Mononuclear cell (primary cell): ENCODE measurements at regions not wholly inside any gene's neighbourhood (a gene's known extent, or its start where the extent isn't known, plus 50 kb on each side); places are given as distances from the start of the nearest gene placed in this dataset.
"Not testable (repeated sequence)": the region's sequence is repeated elsewhere in the genome, so short reads cannot be mapped to it uniquely, and the experiment has no call there.

Experiments
- H3K27me3 ChIP-seq: 2 replicates; pipeline ENCODE4 v1.6.0; 2011; ENCODE audit warnings: low read length, control low read depth; ENCODE audit not compliant: insufficient read depth
- H3K4me1 ChIP-seq: 2 replicates; pipeline ENCODE4 v1.5.1; 2011; ENCODE audit warnings: mild to moderate bottlenecking, low read length, control low read depth; ENCODE audit not compliant: insufficient read depth
- H3K4me3 ChIP-seq: 2 replicates; pipeline ENCODE4 v1.5.1; 2011; ENCODE audit warnings: mild to moderate bottlenecking, low read length, moderate library complexity
- H3K9me3 ChIP-seq: 2 replicates; pipeline ENCODE4 v1.5.1; 2011; ENCODE audit warnings: low read depth, mild to moderate bottlenecking, control low read depth, low read length

DNA sequence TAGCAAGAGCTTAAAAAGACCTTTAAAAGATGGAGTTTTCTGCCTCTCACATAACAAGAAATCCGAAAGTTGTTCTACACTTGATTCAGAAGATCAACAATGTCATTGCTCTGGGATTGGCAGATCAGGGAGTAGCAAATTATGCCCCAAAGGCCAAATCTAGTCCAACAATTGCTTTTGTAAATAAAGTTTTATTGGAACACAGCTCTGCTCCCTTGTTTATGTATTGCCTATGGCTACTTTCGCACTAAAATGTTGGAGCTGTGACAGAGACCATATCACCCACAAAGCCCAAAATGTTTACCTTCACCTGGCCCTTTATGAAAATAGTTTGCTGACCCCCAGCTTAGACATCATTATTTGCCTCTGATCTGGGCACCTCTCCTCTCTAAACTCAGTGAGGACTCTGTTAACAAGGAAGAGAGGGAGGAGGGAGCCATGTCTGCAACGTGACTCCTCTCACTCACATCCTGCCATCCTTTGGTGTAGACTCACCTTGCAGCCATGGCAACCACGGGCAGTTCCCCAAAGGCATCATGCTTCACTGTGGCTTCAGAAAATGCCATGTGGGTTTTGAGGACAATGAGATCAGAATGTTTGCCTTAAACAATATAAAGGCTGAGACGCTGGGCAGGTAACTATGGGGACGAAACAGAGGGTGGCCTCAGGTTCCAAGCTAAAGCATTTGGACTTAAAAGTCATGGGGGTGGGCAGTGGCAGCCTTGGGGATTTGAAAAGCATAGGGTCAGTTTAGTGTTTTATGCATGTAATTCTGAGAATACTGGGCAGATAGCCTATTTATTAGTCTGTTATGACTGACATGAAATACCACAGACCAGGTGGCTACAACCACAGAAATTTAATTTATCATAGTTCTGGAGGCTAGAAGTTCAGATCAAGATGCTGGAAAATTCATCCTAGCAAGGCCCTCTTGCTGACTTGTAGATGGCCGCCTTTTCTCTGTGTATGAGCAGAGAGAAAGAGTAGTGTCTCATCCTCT, 149.7 kb upstream of the TNFAIP3 start:
- Histone ChIP-seq H3K9me3 (no peaks in the 10 kb centered on the region), H3K4me3 (no peak overlapping the region), H3K27me3 (no peaks in the 10 kb centered on the region), H3K4me1 (peaks cover 40% of the 10 kb centered on the region)

DNA sequence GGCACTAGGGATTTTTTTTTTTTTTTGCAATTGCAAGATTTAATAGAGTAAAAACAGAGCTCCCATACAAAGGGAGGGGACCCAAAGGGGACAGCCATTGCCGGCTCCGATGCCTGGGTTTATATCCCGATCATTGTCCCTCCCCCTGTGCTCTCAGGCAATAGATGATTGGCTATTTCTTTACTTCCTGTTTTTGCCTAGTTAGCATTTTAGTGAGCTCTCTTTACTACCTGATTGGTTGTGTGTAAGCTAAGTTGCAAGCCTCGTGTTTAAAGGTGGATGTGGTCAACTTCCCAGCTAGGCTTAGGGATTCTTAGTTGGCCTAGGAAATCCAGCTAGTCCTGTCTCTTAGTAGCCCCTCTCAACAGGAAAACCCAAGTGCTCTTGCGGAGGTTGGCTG, 148.2 kb upstream of the TNFAIP3 start:
- H3K4me1 ChIP-seq, result peaks cover 51% of the 10 kb centered on the region
- H3K4me3 ChIP-seq, H3K27me3 ChIP-seq, H3K9me3 ChIP-seq: not testable (repeated sequence)

DNA sequence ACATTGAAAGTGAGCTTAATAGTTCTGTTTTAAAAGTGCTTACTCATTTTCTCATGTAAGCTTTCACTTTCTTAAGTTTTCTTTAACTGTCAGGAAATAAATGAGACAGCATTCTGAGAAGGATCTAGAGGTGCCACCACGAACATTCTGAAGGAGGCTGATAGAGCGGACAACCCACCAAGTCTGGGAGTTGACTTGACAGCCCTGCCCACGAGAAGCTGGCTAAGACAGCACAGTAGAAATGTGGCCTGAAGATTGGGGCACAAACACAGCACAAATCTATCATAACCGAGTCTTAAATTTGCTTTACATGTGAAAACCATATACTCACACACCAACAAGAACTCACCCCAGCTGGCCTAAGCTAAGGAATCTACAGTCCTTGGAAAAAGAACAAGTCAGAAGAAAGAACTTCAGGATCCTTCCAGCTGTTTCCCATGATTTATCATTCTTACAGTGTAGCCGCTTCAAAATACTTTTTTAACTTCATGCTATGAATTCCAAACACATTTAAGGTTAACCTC, 144.2 kb upstream of the TNFAIP3 start:
- Histone ChIP-seq H3K4me1 (peaks cover 46% of the 10 kb centered on the region), H3K9me3 (no peaks in the 10 kb centered on the region), H3K27me3 (no peaks in the 10 kb centered on the region), H3K4me3 (no peak overlapping the region)

DNA sequence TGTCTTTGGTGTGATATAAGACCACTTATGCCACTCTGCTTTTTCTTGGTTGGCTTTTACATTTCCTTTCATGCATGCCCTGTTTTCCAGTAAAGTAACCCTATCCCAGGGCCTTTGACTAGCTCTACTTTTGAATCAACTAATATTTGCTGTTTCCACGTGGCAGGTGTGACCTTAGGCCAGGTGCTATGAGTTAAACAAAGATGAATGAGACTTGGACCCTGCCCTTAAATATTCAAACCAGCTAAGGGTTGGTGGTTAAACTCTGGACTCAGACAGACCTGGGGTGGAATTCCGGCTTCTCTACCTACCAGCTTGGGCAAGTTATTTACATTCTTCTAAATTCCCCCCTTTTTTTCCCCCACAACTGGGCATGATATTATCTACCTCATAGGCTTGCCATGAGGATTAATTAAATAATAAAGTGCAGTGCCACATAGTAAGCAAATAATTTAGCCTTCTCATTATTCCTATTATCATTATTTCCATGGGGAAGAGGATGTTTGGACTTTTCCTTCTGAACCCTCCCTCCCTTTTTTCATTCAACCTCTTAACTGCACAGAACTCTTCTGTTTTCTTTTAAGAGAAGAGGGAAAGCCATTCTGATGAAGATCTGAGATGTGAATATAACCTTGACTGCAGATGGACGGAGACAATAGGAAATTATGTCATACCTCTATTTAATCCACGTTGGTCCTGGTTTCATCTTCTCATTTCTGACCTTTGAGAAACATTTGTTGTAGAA, 143.6 kb upstream of the TNFAIP3 start:
- Histone ChIP-seq H3K9me3 (no peaks in the 10 kb centered on the region), H3K27me3 (no peaks in the 10 kb centered on the region), H3K4me3 (no peak overlapping the region), H3K4me1 (peaks cover 47% of the 10 kb centered on the region)

DNA sequence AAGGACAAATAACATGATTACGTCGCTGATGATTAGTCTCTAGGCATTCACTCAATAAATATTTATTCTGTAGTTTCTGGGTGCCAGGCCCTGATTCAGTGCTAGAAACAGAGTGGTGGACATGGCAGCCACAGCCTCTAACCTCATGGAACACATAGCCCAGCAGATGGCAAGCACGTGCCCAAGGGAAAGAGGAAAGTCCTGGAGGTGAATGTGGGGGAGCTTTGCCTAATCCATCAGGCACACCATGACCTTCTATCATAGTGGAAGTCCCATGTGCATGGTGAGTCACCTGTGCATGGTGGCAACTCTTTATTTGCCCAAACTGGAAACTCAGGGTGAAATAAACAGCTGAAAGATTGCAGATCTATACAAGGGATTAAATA, 143.0 kb upstream of the TNFAIP3 start:
- Histone ChIP-seq H3K4me1 (peaks cover 53% of the 10 kb centered on the region), H3K27me3 (no peaks in the 10 kb centered on the region), H3K4me3 (no peak overlapping the region), H3K9me3 (no peaks in the 10 kb centered on the region)

DNA sequence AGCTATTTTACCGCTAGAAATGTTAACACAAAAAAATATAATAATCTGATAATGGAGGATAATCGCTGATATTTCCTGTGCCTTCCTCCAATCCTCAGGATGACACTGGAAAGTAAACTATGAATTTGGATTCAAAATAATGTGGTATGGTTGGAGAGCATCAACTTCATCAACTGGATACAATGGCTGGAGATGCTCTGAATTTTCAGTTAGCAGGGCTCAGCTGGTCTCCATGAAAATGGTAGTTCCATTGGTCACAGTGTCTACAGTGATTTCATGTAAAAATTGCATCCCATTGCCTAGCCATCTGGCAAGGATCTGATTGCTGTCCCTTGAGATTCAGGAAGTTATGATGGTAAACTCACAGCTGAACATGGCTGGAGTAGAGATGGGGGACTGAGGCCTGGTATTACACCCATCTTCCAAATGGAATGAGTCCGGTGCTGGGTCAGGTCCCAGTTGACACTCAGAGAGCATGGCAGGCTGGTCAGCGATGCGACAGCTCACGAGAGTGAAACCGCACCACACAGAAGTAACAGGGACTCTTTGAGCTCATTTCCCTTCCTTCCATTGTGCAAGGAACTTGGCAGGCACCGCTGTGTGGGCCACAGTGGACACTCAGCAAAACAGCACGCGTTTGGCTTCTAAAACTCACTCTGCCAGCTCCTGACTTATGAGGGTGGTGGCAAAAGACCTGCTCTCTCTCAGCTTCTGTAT, 142.4 kb upstream of the TNFAIP3 start:
- Histone ChIP-seq H3K4me1 (peaks cover 58% of the 10 kb centered on the region), H3K27me3 (no peaks in the 10 kb centered on the region), H3K9me3 (no peaks in the 10 kb centered on the region), H3K4me3 (no peak overlapping the region)

DNA sequence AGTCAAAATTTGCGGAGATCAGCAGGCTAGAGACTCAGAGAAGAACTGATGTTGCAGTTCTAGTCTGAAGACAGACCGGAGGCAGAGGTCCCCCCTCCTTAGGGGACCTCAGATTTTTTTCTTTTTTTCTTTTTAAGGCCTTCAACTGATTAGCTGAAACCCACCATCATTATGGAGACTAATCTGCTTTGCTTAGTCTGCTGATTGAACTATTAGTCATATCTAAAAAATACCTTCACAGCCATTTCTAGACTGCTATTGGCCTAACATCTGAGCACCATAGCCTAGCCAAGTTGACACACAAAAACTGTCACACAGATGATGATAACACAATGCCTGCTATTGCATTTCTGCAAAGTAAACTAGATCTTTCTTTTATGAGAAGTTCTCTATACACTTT, 141.1 kb upstream of the TNFAIP3 start:
- no peak overlapping the region for H3K4me3 ChIP-seq
- H3K27me3 ChIP-seq, result no peaks in the 10 kb centered on the region
- H3K9me3 ChIP-seq, result no peaks in the 10 kb centered on the region
- H3K4me1 ChIP-seq, result peaks cover 57% of the 10 kb centered on the region

DNA sequence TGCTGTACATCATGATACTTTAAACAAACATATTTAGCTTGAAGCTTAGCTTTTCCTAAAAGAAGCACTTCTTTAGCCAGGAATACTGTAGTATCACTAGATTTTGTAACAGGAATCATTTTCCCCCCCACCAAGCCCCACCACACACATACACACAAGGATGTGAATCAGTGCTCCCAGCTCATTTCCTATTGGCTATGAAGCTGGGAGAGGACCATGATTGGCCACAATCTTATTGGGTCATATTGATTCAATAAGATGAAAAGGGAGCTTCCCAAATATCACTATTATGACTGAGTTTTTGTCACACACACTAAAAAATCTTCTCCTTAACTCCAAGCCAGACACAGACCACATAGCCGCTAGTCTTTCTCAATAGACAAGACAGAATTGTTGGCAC, 140.5 kb upstream of the TNFAIP3 start:
- Histone ChIP-seq H3K4me3 (no peak overlapping the region), H3K9me3 (no peaks in the 10 kb centered on the region), H3K27me3 (no peaks in the 10 kb centered on the region), H3K4me1 (peaks cover 59% of the 10 kb centered on the region)

DNA sequence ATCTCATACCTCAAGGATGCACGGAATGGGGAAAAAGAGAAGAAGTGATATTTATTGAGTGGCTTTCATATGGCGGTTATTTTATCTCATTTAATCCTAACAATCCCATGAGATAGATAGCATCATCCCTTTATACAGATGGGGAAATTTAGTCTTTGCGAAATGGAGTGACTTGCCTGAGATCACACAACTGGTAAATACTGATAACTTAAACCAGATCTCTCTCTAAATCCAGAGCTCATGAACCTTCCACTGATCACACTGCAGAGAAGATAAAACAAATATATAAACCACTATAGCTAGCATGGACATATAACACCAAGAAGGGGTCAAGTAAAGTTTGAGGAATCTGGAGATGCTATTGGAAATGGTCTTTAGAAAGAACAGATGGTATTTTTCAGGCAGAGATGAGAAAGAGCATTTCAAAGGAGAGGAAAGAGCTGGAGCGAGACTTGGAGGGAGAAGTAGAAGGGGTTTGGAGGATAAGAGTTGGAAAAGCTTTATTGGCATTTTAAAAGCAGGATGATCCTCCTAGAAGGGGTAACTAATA, 139.8 kb upstream of the TNFAIP3 start:
- H3K9me3 ChIP-seq, result no peaks in the 10 kb centered on the region
- no peak overlapping the region for H3K4me3 ChIP-seq
- peaks cover 60% of the 10 kb centered on the region for H3K4me1 ChIP-seq
- no peaks in the 10 kb centered on the region for H3K27me3 ChIP-seq

DNA sequence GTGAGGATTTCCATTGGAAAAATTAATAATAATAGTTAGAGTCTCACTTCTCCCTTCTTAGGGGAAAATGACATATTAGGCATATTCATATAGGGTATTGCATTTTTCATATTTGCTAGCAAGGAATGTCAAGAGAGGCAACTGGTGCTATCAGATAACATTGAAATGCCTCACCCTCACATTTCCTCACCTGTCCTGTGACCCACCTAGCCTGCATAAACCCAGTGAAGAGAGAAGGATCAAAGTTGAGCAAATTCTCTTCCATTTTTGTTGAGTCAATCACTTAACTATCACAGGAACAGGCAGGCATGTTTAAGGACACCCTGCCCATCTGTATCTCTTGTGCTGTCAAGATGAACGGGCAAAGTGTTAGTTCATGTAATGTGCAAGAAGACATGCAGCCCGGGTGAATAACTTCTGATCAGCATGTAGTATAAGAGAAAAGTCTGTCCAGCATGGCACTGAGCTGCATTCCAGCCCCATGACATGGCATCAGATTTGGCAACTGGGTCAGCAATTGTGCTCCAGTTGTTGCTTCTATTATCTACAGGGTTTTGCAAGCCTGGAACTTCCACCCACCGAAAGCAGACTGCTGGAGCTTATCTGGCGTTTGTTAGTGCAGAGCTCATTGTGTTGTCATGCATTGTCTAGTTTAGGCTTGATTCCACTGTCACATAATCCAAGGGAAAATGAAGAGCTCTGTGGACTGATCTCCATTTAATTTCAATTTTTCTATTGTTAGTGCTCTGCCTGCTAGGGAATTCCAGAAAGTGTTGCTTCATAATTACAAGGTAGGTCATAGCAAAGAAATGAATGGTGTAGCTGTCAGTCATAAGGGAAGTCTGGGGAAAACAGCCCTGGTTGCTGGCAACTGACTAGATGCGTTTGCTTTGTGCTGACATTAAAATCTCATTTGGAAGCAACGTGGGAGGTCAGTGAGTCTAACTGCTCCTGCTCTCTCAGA, 138.4 kb upstream of the TNFAIP3 start:
- H3K9me3 ChIP-seq, result no peaks in the 10 kb centered on the region
- H3K4me3 ChIP-seq, result no peak overlapping the region
- peaks cover 59% of the 10 kb centered on the region for H3K4me1 ChIP-seq
- no peaks in the 10 kb centered on the region for H3K27me3 ChIP-seq

DNA sequence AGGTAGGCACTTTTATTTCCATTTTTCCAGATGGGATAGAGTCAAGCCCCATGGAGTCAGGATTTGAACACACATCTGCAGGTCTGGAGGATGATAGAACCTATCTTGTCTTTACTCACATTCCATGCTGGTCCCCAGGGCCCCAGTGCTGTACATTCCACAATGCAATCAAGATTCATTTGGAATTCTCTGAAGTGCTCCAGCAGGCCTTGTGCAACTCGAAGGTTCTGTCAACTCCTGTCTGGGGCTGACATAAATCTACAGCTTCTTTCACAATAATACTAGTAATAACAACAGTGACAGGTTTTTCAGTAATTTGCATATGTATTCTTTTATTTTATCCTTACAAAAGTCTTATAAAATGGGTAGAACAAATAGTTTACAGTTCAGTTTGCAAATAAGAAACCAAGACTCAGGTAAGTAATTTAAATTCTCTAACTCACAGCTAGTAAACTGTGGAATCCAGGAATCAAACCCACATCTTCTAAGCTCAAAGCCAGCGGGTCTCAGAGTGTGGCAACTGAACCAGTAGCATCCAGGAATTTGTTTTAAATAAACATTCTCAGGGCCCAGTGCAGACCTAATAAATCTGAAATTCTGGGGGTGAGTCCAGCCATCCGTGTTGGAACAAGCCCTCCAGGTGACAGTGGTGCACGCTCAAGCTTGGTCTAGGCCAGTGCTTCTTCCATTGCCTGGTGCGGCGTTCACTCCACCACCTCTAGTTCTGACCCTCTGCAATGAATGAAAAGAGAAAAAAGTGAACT, 137.0 kb upstream of the TNFAIP3 start:
- no peaks in the 10 kb centered on the region for H3K27me3 ChIP-seq
- no peaks in the 10 kb centered on the region for H3K9me3 ChIP-seq
- H3K4me1 ChIP-seq, result peaks cover 62% of the 10 kb centered on the region
- H3K4me3 ChIP-seq, result no peak overlapping the region

DNA sequence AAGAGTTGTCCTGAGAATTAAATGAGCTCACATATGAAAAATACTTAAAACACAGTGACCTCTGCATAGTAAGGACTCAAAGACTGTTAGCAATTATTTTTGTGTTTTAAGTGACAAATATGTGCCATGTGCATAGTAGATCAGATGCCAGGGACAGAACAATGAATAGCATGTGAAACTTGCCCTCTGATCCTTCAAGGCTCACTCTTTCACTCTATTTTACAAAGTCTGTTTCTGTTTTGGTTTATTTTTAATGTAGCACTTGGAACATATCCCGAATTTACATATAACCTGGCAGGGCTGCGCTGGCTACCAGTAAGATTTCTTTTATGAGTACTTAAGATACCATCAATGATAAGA, 135.5 kb upstream of the TNFAIP3 start:
- Histone ChIP-seq H3K4me3 (no peak overlapping the region), H3K4me1 (peaks cover 74% of the 10 kb centered on the region), H3K9me3 (no peaks in the 10 kb centered on the region), H3K27me3 (no peaks in the 10 kb centered on the region)

DNA sequence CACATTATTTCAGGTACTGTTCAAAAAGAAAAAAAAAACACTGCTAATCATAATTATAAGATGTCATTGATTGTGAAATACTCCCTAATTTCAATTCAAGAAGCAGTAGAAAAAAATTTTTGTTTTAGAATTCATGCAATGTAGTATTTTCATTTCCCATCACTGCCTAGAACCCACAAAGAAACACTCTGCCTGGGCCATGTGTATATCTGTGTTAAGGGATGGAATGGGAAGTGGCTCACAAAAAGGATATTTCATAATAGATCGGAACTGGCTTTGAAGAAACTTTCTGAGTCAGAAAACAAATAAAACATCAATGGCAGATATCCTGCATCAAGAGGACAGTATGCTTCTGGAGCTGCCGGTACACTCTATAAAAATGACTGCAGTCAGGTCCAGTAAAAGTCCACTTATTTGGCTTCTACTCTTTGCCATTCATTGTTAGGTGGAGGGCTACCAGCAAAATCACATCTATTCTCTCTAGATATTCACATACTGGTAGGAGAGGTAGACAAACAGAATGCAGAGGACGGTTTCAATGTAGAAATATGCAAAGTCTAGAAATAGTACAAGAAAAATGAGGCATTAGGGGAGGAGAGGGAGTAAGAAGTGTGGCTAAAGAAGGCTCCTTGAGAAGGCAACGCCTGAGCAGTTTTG, 135.0 kb upstream of the TNFAIP3 start:
- Histone ChIP-seq H3K9me3 (no peaks in the 10 kb centered on the region), H3K27me3 (no peaks in the 10 kb centered on the region), H3K4me1 (peaks cover 78% of the 10 kb centered on the region), H3K4me3 (no peak overlapping the region)
